Peyer's patch (tissue), 4 donors: ENCODE measurements at regions not wholly inside any gene's neighbourhood (a gene's known extent, or its start where the extent isn't known, plus 50 kb on each side); places are given as distances from the start of the nearest gene placed in this dataset.

Experiments used
- CTCF ChIP-seq, 6 experiments: fragments of 450-650 bp in 4 of 6; fragments of 200-600 bp in 2 of 6; sonication (generic) in 1 of 6; IDR thresholded peaks; one replicate each; pipeline ENCODE4 v1.5.1; 2017 to 2019; ENCODE audit warnings: antibody characterized with exemption in 6 of 6, mild to moderate bottlenecking in 3 of 6, moderate library complexity in 1 of 6
- POLR2A ChIP-seq, 2 donors: fragments of 450-650 bp; IDR thresholded peaks; one replicate each; pipeline ENCODE4 v1.5.1; 2017; ENCODE audit warnings: antibody characterized with exemption in 2 of 2, mild to moderate bottlenecking in 2 of 2, moderate library complexity in 2 of 2

- no peak for TF ChIP-seq CTCF (IDR thresholded peaks at IDR 0.05)
- TF ChIP-seq POLR2A (IDR thresholded peaks at IDR 0.05) = no peak
Observed at GRCh38 chr12:94793191-94793595, 142.8 kb upstream of the TMCC3 start.
